GM12878 (cell line): ENCODE measurements at regions not wholly inside any gene's neighbourhood (a gene's known extent, or its start where the extent isn't known, plus 50 kb on each side); places are given as distances from the start of the nearest gene placed in this dataset.

Source experiments
- ATAC-seq: fragments of 200-7000 bp; cut with Tn5 transposase; 3 replicates; pipeline ENCODE4 v1.9.1; 2020; ENCODE audit warnings: mild to moderate bottlenecking, moderate library complexity
- BruUV-seq: library from RNA; stranded (reverse); fragments of 400-500 nt; replicated peaks from 2 replicates; lab custom pipeline; 2021; lab: Mats Ljungman, UMichigan
- CTCF ChIA-PET: fragments of 300-600 bp; sonication (Branson Sonifier 250); formaldehyde crosslinking; extraction: SDS; loops from one replicate; lab custom pipeline; 2021; ENCODE audit warnings: inconsistent platforms; lab: Yijun Ruan, JAX
- POLR2A ChIA-PET: fragments of 350-600 bp; formaldehyde crosslinking; extraction: SDS; loops from one replicate; lab custom pipeline; 2021; ENCODE audit warnings: inconsistent platforms; lab: Charles Lee
- RAD21 ChIA-PET: fragments of 300-600 bp; sonication (Branson Sonifier 250); formaldehyde crosslinking; loops from one replicate; lab custom pipeline; 2023; ENCODE audit warnings: antibody characterized with exemption; ENCODE audit not compliant: unreplicated experiment; lab: Charles Lee
- SMC1A ChIA-PET: fragments of 300-600 bp; sonication (Branson Sonifier 250); formaldehyde crosslinking; loops from one replicate; lab custom pipeline; 2023; ENCODE audit not compliant: unreplicated experiment, uncharacterized antibody; lab: Charles Lee
- DNase-seq: peaks from one replicate; pipeline ENCODE4 v3.0.0-alpha.2; 2011; ENCODE audit warnings: low read depth, low spot score
- FAIRE-seq: peaks from 3 replicates; lab custom pipeline; 2011; peaks lifted over from hg19 to GRCh38; lab: Jason Lieb, UNC
- H2AFZ ChIP-seq: 2 replicates; pipeline ENCODE4 v1.6.0; 2011; ENCODE audit warnings: low read depth, low read length, control low read depth; ENCODE audit not compliant: control insufficient read depth
- H3K27ac ChIP-seq: 2 replicates; pipeline ENCODE4 v1.5.1; 2011; ENCODE audit warnings: control low read depth; ENCODE audit not compliant: control insufficient read depth, insufficient read depth
- H3K27me3 ChIP-seq, 2 experiments: replicated peaks in 1 of 2; 2 replicates each; pipeline versions ENCODE4 v1.6.0 to v1.6.1; 2011; ENCODE audit warnings: low read length in 1 of 2; ENCODE audit not compliant: control insufficient read depth in 2 of 2, insufficient read depth in 2 of 2
- H3K36me3 ChIP-seq, 2 experiments: 2 replicates each; pipeline ENCODE4 v1.5.1; 2011; ENCODE audit warnings: low read length in 1 of 2; ENCODE audit not compliant: control insufficient read depth in 2 of 2, insufficient read depth in 2 of 2
- H3K4me1 ChIP-seq: 2 replicates; pipeline ENCODE4 v1.6.1; 2011; ENCODE audit warnings: mild to moderate bottlenecking, low read length, moderate library complexity, mixed read lengths; ENCODE audit not compliant: control insufficient read depth, insufficient read depth
- H3K4me2 ChIP-seq: 2 replicates; pipeline ENCODE4 v1.6.0; 2011; ENCODE audit warnings: control low read depth; ENCODE audit not compliant: control insufficient read depth, insufficient read depth
- H3K4me3 ChIP-seq: fragments of 200-600 bp; sonication (generic); 2 replicates; pipeline ENCODE4 v1.5.1; 2016
- H3K79me2 ChIP-seq: 2 replicates; pipeline ENCODE4 v1.6.0; 2011; ENCODE audit warnings: low read length; ENCODE audit not compliant: control insufficient read depth, insufficient read depth
- H3K9ac ChIP-seq: 2 replicates; pipeline ENCODE4 v1.8.0; 2011; ENCODE audit warnings: low read length, control low read depth, mixed read lengths; ENCODE audit not compliant: control insufficient read depth, insufficient read depth
- H3K9me3 ChIP-seq: replicated peaks from 3 replicates; pipeline ENCODE4 v1.5.1; 2011; ENCODE audit warnings: mild to moderate bottlenecking, low read length; ENCODE audit not compliant: control insufficient read depth, insufficient read depth
- H4K20me1 ChIP-seq: 2 replicates; pipeline ENCODE4 v1.6.0; 2011; ENCODE audit not compliant: control insufficient read depth, insufficient read depth
- GATAD2B ChIP-seq: fragments of 450-650 bp; conservative IDR thresholded peaks from 2 replicates; pipeline ENCODE4 v1.6.1; 2017; ENCODE audit warnings: low read depth, mild to moderate bottlenecking, moderate library complexity
- JUND ChIP-seq: IDR thresholded peaks from 2 replicates; pipeline ENCODE4 v1.6.1; 2012; ENCODE audit warnings: low read depth, mild to moderate bottlenecking, low read length, improper control_type of control experiment, moderate library complexity
- SREBF2 ChIP-seq: IDR thresholded peaks from 2 replicates; pipeline ENCODE4 v1.6.1; 2012; ENCODE audit warnings: mild to moderate bottlenecking, low read length
- WGBS: methylation state at CpG from one replicate; pipeline ENCODE4 v1.1.6; 2016; ENCODE audit warnings: low lambda C conversion rate; ENCODE audit not compliant: insufficient replicate concordance, insufficient coverage; ENCODE audit errors: missing lambda C conversion rate; 5-methylcytosine and 5-hydroxymethylcytosine counted together
- in situ Hi-C: fragments of 300-500 bp; cut with MboI; formaldehyde crosslinking; loops from 9 replicates; pipeline ENCODE4 v1.14.3; 2018; ENCODE audit warnings: mixed read lengths
- intact Hi-C: fragments of 100-400 bp; cut with micrococcal nuclease; formaldehyde crosslinking; loops from one replicate; pipeline ENCODE4 v1.14.2; 2022; ENCODE audit not compliant: unreplicated experiment

DNA sequence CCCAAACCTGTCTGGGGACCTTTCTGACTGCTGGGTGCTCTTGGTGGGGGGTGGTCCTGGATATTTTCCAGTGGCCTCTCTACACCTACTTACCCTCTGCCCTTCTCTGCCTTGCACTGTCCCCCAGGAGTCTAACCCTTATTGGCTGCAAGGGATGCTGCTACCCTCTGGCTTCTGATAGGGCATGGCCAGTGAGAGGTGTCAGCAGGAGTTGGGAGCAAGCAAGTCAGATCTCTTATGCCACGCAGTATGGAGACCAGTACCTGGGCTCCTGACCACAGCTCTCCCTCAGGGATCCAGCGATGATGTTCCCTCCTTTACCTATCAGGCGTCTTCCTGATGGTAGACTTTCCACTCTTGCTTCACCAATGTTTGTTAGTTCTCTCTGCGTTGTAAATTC lies 373.7 kb downstream of the SOCS6 start:
- ChIA-PET CTCF (interaction anchor here (0.5 kb wide), 1 partner anchor 1698 kb away, joined by 3 read pairs; no protein-coding TSS in a partner anchor), POLR2A (no interaction called here), RAD21 (no interaction called here), SMC1A (no interaction called here)
- no peaks in the 10 kb centered on the region for H3K4me1 ChIP-seq
- TF ChIP-seq SREBF2 = no peak
- no peak overlapping the region for H3K4me3 ChIP-seq
- WGBS = 17% methylated on average over 4 of the region's 4 CpGs
- in situ Hi-C loops (no loop called here), intact Hi-C loops (no loop called here)
- no peaks in the 10 kb centered on the region for H3K36me3 ChIP-seq
- no peaks in the 10 kb centered on the region for H3K9me3 ChIP-seq
- no peak for ATAC-seq
- H4K20me1 ChIP-seq = no peaks in the 10 kb centered on the region
- no peaks in the 10 kb centered on the region for H3K27me3 ChIP-seq
- no peak overlapping the region for H3K9ac ChIP-seq
- no peak for DNase-seq
- no peaks in the 10 kb centered on the region for H3K79me2 ChIP-seq
- no peak overlapping the region for H3K27ac ChIP-seq
- H3K4me2 ChIP-seq = no peak overlapping the region
- no peak overlapping the region for H2AFZ ChIP-seq
- no TSS peak for BruUV-seq
- FAIRE-seq = no peak

- RAD21 ChIA-PET = no interaction called here
- POLR2A ChIA-PET = no interaction called here
- Histone ChIP-seq H3K36me3 (no peaks in the 10 kb centered on the region), H3K9ac (no peak overlapping the region), H3K79me2 (no peaks in the 10 kb centered on the region), H2AFZ (no peak overlapping the region), H3K4me1 (no peaks in the 10 kb centered on the region), H4K20me1 (no peaks in the 10 kb centered on the region), H3K4me2 (no peak overlapping the region), H3K4me3 (no peak overlapping the region), H3K27ac (no peak overlapping the region), H3K27me3 (no peaks in the 10 kb centered on the region), H3K9me3 (no peaks in the 10 kb centered on the region)
- no peak for TF ChIP-seq JUND
- no peak for TF ChIP-seq GATAD2B
- CTCF ChIA-PET = interaction anchor here (0.7 kb wide), 1 partner anchor 300 kb away, joined by 3 read pairs; no protein-coding TSS in a partner anchor
- in situ Hi-C loops = no loop called here
- DNase-seq = no peak
- FAIRE-seq = no peak
- 18% methylated on average over 13 of the region's 13 CpGs for WGBS
- BruUV-seq = no TSS peak
- ATAC-seq = no peak
- intact Hi-C loops = no loop called here
- SMC1A ChIA-PET = interaction anchor here (0.5 to 1.2 kb wide), 3 partner anchors 8 to 57 kb away, joined by 3 to 4 read pairs (median 3); no protein-coding TSS in a partner anchor
Observed at GRCh38 chr18:70659036-70659925, 370.4 kb downstream of the SOCS6 start.
